GM18907 (cell line): ENCODE measurements at regions not wholly inside any gene's neighbourhood (a gene's known extent, or its start where the extent isn't known, plus 50 kb on each side); places are given as distances from the start of the nearest gene placed in this dataset.
"Not testable (repeated sequence)": the region's sequence is repeated elsewhere in the genome, so short reads cannot be mapped to it uniquely, and the experiment has no call there.

Experiments
- ATAC-seq: cut with Tn5 transposase; IDR thresholded peaks from one replicate; pipeline ENCODE4 v1.9.1; 2021; ENCODE audit warnings: mild to moderate bottlenecking, moderate library complexity; ENCODE audit not compliant: unreplicated experiment

- ATAC-seq, result no peak
Measured at GRCh38 chr1:232363008-232363407, 266.9 kb downstream of the SIPA1L2 start.

- ATAC-seq, result no peak
Measured at GRCh38 chr1:232357416-232357815, 272.5 kb downstream of the SIPA1L2 start.

GRCh38 chr1:232355162-232356006, 274.5 kb downstream of the SIPA1L2 start:
- ATAC-seq, result no peak

GRCh38 chr1:232353001-232353400, 276.9 kb downstream of the SIPA1L2 start:
- no peak for ATAC-seq

- ATAC-seq, result no peak
Measured at GRCh38 chr1:232352366-232352765, 277.6 kb downstream of the SIPA1L2 start.

- no peak for ATAC-seq
Measured at GRCh38 chr1:232351335-232351734, 278.6 kb downstream of the SIPA1L2 start.

GRCh38 chr1:232346844-232347243, 283.1 kb downstream of the SIPA1L2 start:
- no peak for ATAC-seq

GRCh38 chr1:232344791-232345399, 285.0 kb downstream of the SIPA1L2 start:
- ATAC-seq, result no peak

GRCh38 chr1:232344186-232344585, 285.7 kb downstream of the SIPA1L2 start:
- ATAC-seq, result not testable (repeated sequence)

- ATAC-seq, result no peak
Measured at GRCh38 chr1:232340446-232340845, 289.5 kb downstream of the SIPA1L2 start.

GRCh38 chr1:232339073-232339472, 290.9 kb downstream of the SIPA1L2 start:
- ATAC-seq, result no peak

GRCh38 chr1:232335741-232336293, 294.1 kb downstream of the SIPA1L2 start:
- no peak for ATAC-seq

GRCh38 chr1:232335261-232335660, 294.7 kb downstream of the SIPA1L2 start:
- ATAC-seq, result no peak

- no peak for ATAC-seq
Measured at GRCh38 chr1:232334811-232335210, 295.1 kb downstream of the SIPA1L2 start.

GRCh38 chr1:232334246-232334645, 295.7 kb downstream of the SIPA1L2 start:
- no peak for ATAC-seq

- ATAC-seq, result no peak
Measured at GRCh38 chr1:232333419-232333767, 296.5 kb downstream of the SIPA1L2 start.

GRCh38 chr1:232332710-232333418, 297.1 kb downstream of the SIPA1L2 start:
- ATAC-seq, result not testable (repeated sequence)

GRCh38 chr1:232329103-232329813, 300.7 kb downstream of the SIPA1L2 start:
- no peak for ATAC-seq

- no peak for ATAC-seq
Measured at GRCh38 chr1:232328486-232329102, 301.3 kb downstream of the SIPA1L2 start.

- no peak for ATAC-seq
Measured at GRCh38 chr1:232327899-232328298, 302.0 kb downstream of the SIPA1L2 start.
